Germinal center (tissue), 1 donor: ENCODE measurements at regions not wholly inside any gene's neighbourhood (a gene's known extent, or its start where the extent isn't known, plus 50 kb on each side); places are given as distances from the start of the nearest gene placed in this dataset.

Experiments used
- DNase-seq: peaks from one replicate; pipeline ENCODE4 v3.0.0; 2012; ENCODE audit warnings: mixed read lengths, low spot score

GRCh38 chr2:221156062-221156734, 415.9 kb downstream of the EPHA4 start:
- no peak for DNase-seq

- DNase-seq: no peak
Observed at GRCh38 chr2:221161186-221161585, 410.9 kb downstream of the EPHA4 start.

GRCh38 chr2:221166292-221166691, 405.8 kb downstream of the EPHA4 start:
- DNase-seq: peak; percentile 2

- DNase-seq: no peak
Observed at GRCh38 chr2:221167561-221167960, 404.5 kb downstream of the EPHA4 start.

- DNase-seq: no peak
Observed at GRCh38 chr2:221169724-221170123, 402.4 kb downstream of the EPHA4 start.

GRCh38 chr2:221170548-221170947, 401.6 kb downstream of the EPHA4 start:
- DNase-seq: no peak

GRCh38 chr2:221176667-221177066, 395.4 kb downstream of the EPHA4 start:
- no peak for DNase-seq

- DNase-seq: no peak
Observed at GRCh38 chr2:221178139-221178538, 394.0 kb downstream of the EPHA4 start.

- DNase-seq: no peak
Observed at GRCh38 chr2:221186873-221187272, 385.2 kb downstream of the EPHA4 start.

GRCh38 chr2:221189431-221190067, 382.6 kb downstream of the EPHA4 start:
- DNase-seq: no peak

GRCh38 chr2:221195829-221196228, 376.3 kb downstream of the EPHA4 start:
- no peak for DNase-seq

- DNase-seq: no peak
Observed at GRCh38 chr2:221197225-221197856, 374.8 kb downstream of the EPHA4 start.

- no peak for DNase-seq
Observed at GRCh38 chr2:221198309-221198708, 373.8 kb downstream of the EPHA4 start.

- DNase-seq: peak; percentile 22
Observed at GRCh38 chr2:221200184-221200839, 371.8 kb downstream of the EPHA4 start.

- DNase-seq: no peak
Observed at GRCh38 chr2:221202431-221202830, 369.7 kb downstream of the EPHA4 start.

- DNase-seq: peak; percentile 83
Observed at GRCh38 chr2:221203125-221203524, 369.0 kb downstream of the EPHA4 start.

GRCh38 chr2:221203856-221204255, 368.2 kb downstream of the EPHA4 start:
- no peak for DNase-seq

- DNase-seq: no peak
Observed at GRCh38 chr2:221204699-221205098, 367.4 kb downstream of the EPHA4 start.

- DNase-seq: no peak
Observed at GRCh38 chr2:221205103-221205673, 366.9 kb downstream of the EPHA4 start.

GRCh38 chr2:221210686-221211085, 361.4 kb downstream of the EPHA4 start:
- DNase-seq: no peak

GRCh38 chr2:221211653-221212052, 360.5 kb downstream of the EPHA4 start:
- DNase-seq: no peak

GRCh38 chr2:221212105-221212504, 360.0 kb downstream of the EPHA4 start:
- DNase-seq: no peak

GRCh38 chr2:221215487-221215886, 356.6 kb downstream of the EPHA4 start:
- DNase-seq: no peak
